WTC11 (cell line): ENCODE measurements at regions not wholly inside any gene's neighbourhood (a gene's known extent, or its start where the extent isn't known, plus 50 kb on each side); places are given as distances from the start of the nearest gene placed in this dataset.

Source experiments
- ATAC-seq: fragments of 200-7000 bp; cut with Tn5 transposase; 2 replicates; pipeline ENCODE4 v1.10.0; 2021; ENCODE audit warnings: mild to moderate bottlenecking, moderate library complexity
- CTCF ChIA-PET: fragments of 300-600 bp; sonication (Branson Sonifier 250); formaldehyde crosslinking; loops from one replicate; lab custom pipeline; 2021; ENCODE audit warnings: antibody characterized with exemption; lab: Charles Lee
- POLR2A ChIA-PET: fragments of 350-600 bp; sonication (Branson Sonifier 250); formaldehyde crosslinking; loops from one replicate; lab custom pipeline; 2021; ENCODE audit warnings: antibody characterized with exemption; lab: Charles Lee
- DNase-seq: peaks from one replicate; pipeline ENCODE4 v3.0.0; 2021; ENCODE audit warnings: low spot score
- H3K27ac Mint-ChIP-seq: 2 replicates; pipeline ENCODE4 v1.8.0; 2021; ENCODE audit warnings: mixed read lengths
- H3K27me3 Mint-ChIP-seq: 2 replicates; pipeline ENCODE4 v1.8.0; 2021; ENCODE audit warnings: low read depth, mild to moderate bottlenecking, moderate library complexity, mixed read lengths
- H3K36me3 Mint-ChIP-seq: 2 replicates; pipeline ENCODE4 v1.8.0; 2021; ENCODE audit warnings: mixed read lengths
- H3K4me1 Mint-ChIP-seq: 2 replicates; pipeline ENCODE4 v1.8.0; 2022; ENCODE audit warnings: mixed read lengths
- H3K4me3 Mint-ChIP-seq: 2 replicates; pipeline ENCODE4 v1.8.0; 2021; ENCODE audit warnings: mild to moderate bottlenecking, moderate library complexity, mixed read lengths
- H3K9me3 Mint-ChIP-seq: 2 replicates; pipeline ENCODE4 v1.8.0; 2021; ENCODE audit warnings: mixed read lengths
- CTCF ChIP-seq: fragments of 200-600 bp; IDR thresholded peaks from 2 replicates; pipeline ENCODE4 v1.8.0; 2022; ENCODE audit warnings: antibody characterized with exemption
- E2F1 ChIP-seq: sonication (generic); formaldehyde crosslinking; IDR thresholded peaks from 2 replicates; pipeline ENCODE4 v1.8.0; 2022; ENCODE audit warnings: mild to moderate bottlenecking, missing genetic modification reagents
- ELF4 ChIP-seq: sonication (generic); formaldehyde crosslinking; IDR thresholded peaks from 2 replicates; pipeline ENCODE4 v1.8.1; 2022; ENCODE audit warnings: low read depth, mild to moderate bottlenecking, moderate library complexity, missing genetic modification reagents
- IRF2 ChIP-seq: sonication (generic); formaldehyde crosslinking; IDR thresholded peaks from 2 replicates; pipeline ENCODE4 v1.8.0; 2022; ENCODE audit warnings: low read depth, missing genetic modification reagents, borderline replicate concordance
- JAZF1 ChIP-seq: fragments of 250-450 bp; sonication (Bioruptor Pico); IDR thresholded peaks from 2 replicates; pipeline ENCODE4 v1.9.0; 2021; ENCODE audit warnings: moderate library complexity, mild to moderate bottlenecking, inconsistent platforms
- JUN ChIP-seq: sonication (generic); formaldehyde crosslinking; IDR thresholded peaks from 2 replicates; pipeline ENCODE4 v1.8.0; 2023; ENCODE audit warnings: mild to moderate bottlenecking, missing genetic modification reagents
- RELA ChIP-seq: sonication (generic); formaldehyde crosslinking; IDR thresholded peaks from 2 replicates; pipeline ENCODE4 v1.8.1; 2022; ENCODE audit warnings: missing genetic modification reagents, mild to moderate bottlenecking, borderline replicate concordance
- STAT6 ChIP-seq: sonication (generic); formaldehyde crosslinking; conservative IDR thresholded peaks from 2 replicates; pipeline ENCODE4 v1.8.1; 2023; ENCODE audit warnings: mild to moderate bottlenecking, low read depth, missing genetic modification reagents, moderate library complexity
- TEAD4 ChIP-seq: sonication (generic); formaldehyde crosslinking; IDR thresholded peaks from 2 replicates; pipeline ENCODE4 v1.8.0; 2022; ENCODE audit warnings: mild to moderate bottlenecking, missing genetic modification reagents
- ZBTB21 ChIP-seq: sonication (generic); formaldehyde crosslinking; IDR thresholded peaks from 2 replicates; pipeline ENCODE4 v1.8.1; 2023; ENCODE audit warnings: mild to moderate bottlenecking, missing genetic modification reagents, borderline replicate concordance
- ZNF121 ChIP-seq: sonication (generic); formaldehyde crosslinking; IDR thresholded peaks from 2 replicates; pipeline ENCODE4 v1.8.0; 2023; ENCODE audit warnings: missing genetic modification reagents
- ZNF317 ChIP-seq: sonication (generic); formaldehyde crosslinking; IDR thresholded peaks from 2 replicates; pipeline ENCODE4 v1.8.1; 2023; ENCODE audit warnings: low read depth, mild to moderate bottlenecking, moderate library complexity, missing genetic modification reagents, borderline replicate concordance
- ZNF423 ChIP-seq: fragments of 250-450 bp; sonication (Bioruptor Pico); IDR thresholded peaks from 2 replicates; pipeline ENCODE4 v2.1.2; 2022; ENCODE audit warnings: mild to moderate bottlenecking, moderate library complexity
- ZNF425 ChIP-seq: fragments of 250-450 bp; sonication (Bioruptor Pico); conservative IDR thresholded peaks from 2 replicates; pipeline ENCODE4 v1.9.0; 2021; ENCODE audit warnings: mild to moderate bottlenecking
- TF ChIP-seq, protein P1 (sequence below): sonication (generic); formaldehyde crosslinking; IDR thresholded peaks from 2 replicates; pipeline ENCODE4 v1.8.1; 2022; ENCODE audit warnings: missing genetic modification reagents, borderline replicate concordance
- TF ChIP-seq, protein P2 (sequence below): sonication (generic); formaldehyde crosslinking; IDR thresholded peaks from 2 replicates; pipeline ENCODE4 v1.8.0; 2022; ENCODE audit warnings: mild to moderate bottlenecking, missing genetic modification reagents

- Mint-ChIP-seq H3K4me3 (no peak overlapping the region), H3K36me3 (no peaks in the 10 kb centered on the region), H3K27ac (no peak overlapping the region), H3K27me3 (no peaks in the 10 kb centered on the region; the same call in none of the 2 replicates), H3K9me3 (no peaks in the 10 kb centered on the region), H3K4me1 (peaks cover 4% of the 10 kb centered on the region)
- ChIA-PET CTCF (no interaction called here), POLR2A (no interaction called here)
- DNase-seq (no peak), ATAC-seq (no peak)
- TF ChIP-seq E2F1 (CRISPR knock-in tag) (no peak), ELF4 (CRISPR knock-in tag) (no peak), ZNF423 (no peak), RELA (no peak)
Measured at GRCh38 chrX:9311421-9312160, 153.3 kb upstream of the TBL1X start.

- POLR2A ChIA-PET, result no interaction called here
- Mint-ChIP-seq H3K27me3 (no peaks in the 10 kb centered on the region; the same call in none of the 2 replicates), H3K36me3 (no peaks in the 10 kb centered on the region), H3K4me3 (no peak overlapping the region), H3K27ac (no peak overlapping the region), H3K4me1 (peaks cover 14% of the 10 kb centered on the region), H3K9me3 (no peaks in the 10 kb centered on the region)
- ATAC-seq (peak; percentile 46; the same call in 1 of the 2 replicates), DNase-seq (peak; percentile 61)
- no peak for TF ChIP-seq JUN (CRISPR knock-in tag)
- TF ChIP-seq CTCF, result peak; percentile 80
- TF ChIP-seq, protein P1, sequence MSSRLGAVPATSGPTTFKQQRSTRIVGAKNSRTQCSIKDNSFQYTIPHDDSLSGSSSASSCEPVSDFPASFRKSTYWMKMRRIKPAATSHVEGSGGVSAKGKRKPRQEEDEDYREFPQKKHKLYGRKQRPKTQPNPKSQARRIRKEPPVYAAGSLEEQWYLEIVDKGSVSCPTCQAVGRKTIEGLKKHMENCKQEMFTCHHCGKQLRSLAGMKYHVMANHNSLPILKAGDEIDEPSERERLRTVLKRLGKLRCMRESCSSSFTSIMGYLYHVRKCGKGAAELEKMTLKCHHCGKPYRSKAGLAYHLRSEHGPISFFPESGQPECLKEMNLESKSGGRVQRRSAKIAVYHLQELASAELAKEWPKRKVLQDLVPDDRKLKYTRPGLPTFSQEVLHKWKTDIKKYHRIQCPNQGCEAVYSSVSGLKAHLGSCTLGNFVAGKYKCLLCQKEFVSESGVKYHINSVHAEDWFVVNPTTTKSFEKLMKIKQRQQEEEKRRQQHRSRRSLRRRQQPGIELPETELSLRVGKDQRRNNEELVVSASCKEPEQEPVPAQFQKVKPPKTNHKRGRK (CRISPR knock-in tag), result 0 out of 2 replicates have a peak, but pooled peaks have one; percentile 49
- CTCF ChIA-PET, result interaction anchor here (0.6 to 1.6 kb wide), 26 partner anchors 9 to 494 kb away, joined by 3 to 9 read pairs (median 4); no protein-coding TSS in a partner anchor
Measured at GRCh38 chrX:9312922-9313867, 151.7 kb upstream of the TBL1X start.

GRCh38 chrX:9315086-9315485 lies 149.8 kb upstream of the TBL1X start:
- CTCF ChIA-PET, result no interaction called here
- H3K27me3 Mint-ChIP-seq, result no peaks in the 10 kb centered on the region; the same call in 1 of the 2 replicates
- no peaks in the 10 kb centered on the region for H3K36me3 Mint-ChIP-seq
- no peak for TF ChIP-seq ZBTB21 (CRISPR knock-in tag)
- no peak for TF ChIP-seq IRF2 (CRISPR knock-in tag)
- no peak for TF ChIP-seq STAT6 (CRISPR knock-in tag)
- no peak for TF ChIP-seq CTCF
- TF ChIP-seq ZNF425 (CRISPR knock-in tag), result no peak
- TF ChIP-seq TEAD4 (CRISPR knock-in tag), result no peak
- TF ChIP-seq RELA, result no peak
- TF ChIP-seq, protein P2, sequence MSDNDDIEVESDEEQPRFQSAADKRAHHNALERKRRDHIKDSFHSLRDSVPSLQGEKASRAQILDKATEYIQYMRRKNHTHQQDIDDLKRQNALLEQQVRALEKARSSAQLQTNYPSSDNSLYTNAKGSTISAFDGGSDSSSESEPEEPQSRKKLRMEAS (CRISPR knock-in tag), result no peak
- TF ChIP-seq ZNF317, result no peak
- no peak for TF ChIP-seq ZNF121 (CRISPR knock-in tag)
- no peak for TF ChIP-seq JAZF1 (CRISPR knock-in tag)
- peaks cover 23% of the 10 kb centered on the region for H3K4me1 Mint-ChIP-seq
- H3K4me3 Mint-ChIP-seq, result no peak overlapping the region
- ATAC-seq (no peak), DNase-seq (no peak)
- H3K9me3 Mint-ChIP-seq, result no peaks in the 10 kb centered on the region
- POLR2A ChIA-PET, result no interaction called here
- no peak overlapping the region for H3K27ac Mint-ChIP-seq
